ENCODE measurements at regions not wholly inside any gene's neighbourhood (a gene's known extent, or its start where the extent isn't known, plus 50 kb on each side); places are given as distances from the start of the nearest gene placed in this dataset.

DNA sequence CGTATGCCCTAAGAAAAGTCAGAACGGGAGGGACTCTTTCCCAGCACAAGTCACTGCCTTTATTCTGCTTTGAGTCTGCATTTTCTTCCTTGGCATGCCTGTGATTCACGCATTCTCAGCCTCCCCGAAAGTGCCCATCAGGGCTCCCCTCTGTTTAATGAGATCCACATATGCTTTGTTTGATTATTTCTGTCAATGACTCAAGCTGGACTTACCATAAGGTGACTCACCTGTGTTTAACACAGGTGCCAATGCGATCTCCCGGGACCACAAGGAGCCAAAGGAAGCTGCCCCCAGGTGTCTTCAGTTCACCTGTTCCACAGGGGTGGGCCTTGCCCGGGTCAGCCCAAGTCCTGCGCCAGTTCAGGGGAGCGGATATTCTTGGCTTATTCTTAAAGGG, 386.0 kb upstream of the SHH start:
- no peaks in the 10 kb centered on the region for H3K4me1 Mint-ChIP-seq
- DNase-seq (no peak), ATAC-seq (no peak)
- ChIA-PET CTCF (interaction anchor here (0.7 kb wide), 1 partner anchor 1026 kb away, joined by 4 read pairs; no protein-coding TSS in a partner anchor), POLR2A (no interaction called here)
- intact Hi-C loops (cut with DNase I, micrococcal nuclease), result no loop called here
- H3K4me3 Mint-ChIP-seq, result no peak overlapping the region
- no peak overlapping the region for H3K27ac Mint-ChIP-seq
- H3K27me3 Mint-ChIP-seq, result peaks cover 12% of the 10 kb centered on the region
- H3K36me3 Mint-ChIP-seq (ENCODE audit: low read depth), result no peaks in the 10 kb centered on the region
- H3K9me3 Mint-ChIP-seq (ENCODE audit: low read depth), result no peaks in the 10 kb centered on the region

DNA sequence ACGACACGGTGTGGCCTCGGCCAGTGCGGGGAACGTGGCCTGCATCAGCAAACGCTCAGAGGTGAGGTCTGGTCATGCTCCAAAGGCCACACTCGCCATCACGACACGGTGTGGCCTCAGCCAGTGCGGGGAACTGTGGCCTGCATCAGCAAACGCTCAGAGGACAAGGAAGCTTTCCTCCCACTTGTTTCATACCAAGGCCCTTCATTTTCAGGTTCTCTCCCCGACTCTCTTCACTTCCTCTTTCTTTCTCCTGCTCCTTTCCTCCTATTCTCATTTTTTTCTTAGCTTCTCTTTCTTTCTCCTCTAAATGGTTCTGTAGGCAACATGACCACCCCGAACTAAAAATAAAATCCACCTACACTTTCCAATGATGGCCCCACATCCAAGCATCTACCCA, 384.4 kb upstream of the SHH start:
- no peak for DNase-seq
- ChIA-PET POLR2A (no interaction called here), CTCF (no interaction called here)
- H3K4me3 Mint-ChIP-seq, result no peak overlapping the region
- no peaks in the 10 kb centered on the region for H3K9me3 Mint-ChIP-seq (ENCODE audit: low read depth)
- no peak overlapping the region for H3K27ac Mint-ChIP-seq
- intact Hi-C loops (cut with DNase I, micrococcal nuclease), result no loop called here
- H3K4me1 Mint-ChIP-seq, result no peaks in the 10 kb centered on the region
- no peaks in the 10 kb centered on the region for H3K36me3 Mint-ChIP-seq (ENCODE audit: low read depth)
- H3K27me3 Mint-ChIP-seq, result peaks cover 16% of the 10 kb centered on the region
- ATAC-seq, result no peak

DNA sequence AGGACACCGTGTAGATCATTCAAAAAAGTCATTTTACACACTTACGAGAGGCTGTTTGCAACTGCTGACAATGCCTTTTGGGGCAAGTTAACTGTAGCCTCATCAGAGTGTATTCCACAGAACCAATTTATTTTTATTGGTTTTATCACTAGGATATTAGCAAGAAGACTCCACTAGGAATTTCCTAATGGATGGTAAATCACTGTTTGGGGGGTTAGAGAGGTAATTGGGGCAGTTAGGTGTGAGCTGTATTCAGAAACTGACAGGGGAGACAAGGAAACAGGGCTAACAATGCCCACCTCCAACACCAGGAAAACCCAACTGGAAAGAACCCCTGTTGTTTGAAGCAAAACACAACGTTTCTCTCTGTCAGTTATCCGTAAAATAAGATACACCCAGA, 383.0 kb upstream of the SHH start:
- POLR2A ChIA-PET, result no interaction called here
- no peaks in the 10 kb centered on the region for H3K9me3 Mint-ChIP-seq (ENCODE audit: low read depth)
- CTCF ChIA-PET, result interaction anchor here (0.7 kb wide), 1 partner anchor 1005 kb away, joined by 4 read pairs; no protein-coding TSS in a partner anchor
- intact Hi-C loops (cut with DNase I, micrococcal nuclease), result no loop called here
- H3K4me1 Mint-ChIP-seq, result no peaks in the 10 kb centered on the region
- H3K36me3 Mint-ChIP-seq (ENCODE audit: low read depth), result no peaks in the 10 kb centered on the region
- no peak overlapping the region for H3K27ac Mint-ChIP-seq
- H3K27me3 Mint-ChIP-seq, result peaks cover 16% of the 10 kb centered on the region
- DNase-seq, result no peak
- ATAC-seq, result no peak
- no peak overlapping the region for H3K4me3 Mint-ChIP-seq

DNA sequence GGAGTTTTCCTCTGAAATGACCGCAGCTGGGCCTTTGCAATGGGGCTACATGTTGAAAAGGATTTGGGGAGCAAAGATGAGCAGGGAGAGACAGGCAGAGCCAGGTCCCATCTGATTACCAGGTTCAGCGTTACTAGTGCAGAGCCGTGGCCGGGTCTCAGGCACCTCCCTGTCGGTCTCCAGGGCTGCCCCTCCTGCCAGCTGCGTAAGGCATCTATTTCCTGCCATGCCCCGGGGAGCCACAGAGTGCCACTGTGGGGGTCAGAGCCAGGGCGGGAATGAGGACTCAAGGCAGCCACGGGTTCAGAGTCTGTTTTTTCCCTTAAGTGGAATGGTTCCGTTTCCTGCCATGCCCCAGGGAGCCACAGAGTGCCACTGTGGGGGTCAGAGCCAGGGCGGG, 382.6 kb upstream of the SHH start:
- no peak for DNase-seq
- Mint-ChIP-seq H3K36me3 (ENCODE audit: low read depth) (no peaks in the 10 kb centered on the region), H3K27ac (no peak overlapping the region), H3K9me3 (ENCODE audit: low read depth) (no peaks in the 10 kb centered on the region), H3K4me1 (no peaks in the 10 kb centered on the region), H3K4me3 (no peak overlapping the region), H3K27me3 (peaks cover 17% of the 10 kb centered on the region)
- ChIA-PET POLR2A (no interaction called here), CTCF (interaction anchor here (0.7 kb wide), 1 partner anchor 1004 kb away, joined by 4 read pairs; no protein-coding TSS in a partner anchor)
- intact Hi-C loops (cut with DNase I, micrococcal nuclease), result no loop called here
- ATAC-seq, result no peak

DNA sequence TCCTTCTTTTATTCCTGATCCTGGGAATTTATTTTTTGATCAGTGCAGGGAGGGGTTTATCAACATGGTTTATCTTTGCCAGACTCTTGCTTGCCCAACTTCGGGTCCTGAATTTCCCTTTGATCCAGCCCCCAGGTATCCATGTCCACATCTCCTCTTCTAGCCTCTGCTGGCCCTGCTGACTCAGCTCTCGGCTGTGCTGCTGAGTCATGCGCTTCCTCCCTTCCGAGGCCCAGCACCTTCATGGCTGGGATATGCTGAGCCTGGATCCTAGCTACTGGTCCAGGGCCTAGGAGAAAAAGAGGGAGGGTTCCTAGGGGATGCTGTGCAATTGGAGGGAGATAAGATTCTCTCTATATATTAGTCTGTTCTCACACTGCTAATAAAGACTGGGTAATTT, 380.7 kb upstream of the SHH start:
- H3K36me3 Mint-ChIP-seq (ENCODE audit: low read depth), result no peaks in the 10 kb centered on the region

DNA sequence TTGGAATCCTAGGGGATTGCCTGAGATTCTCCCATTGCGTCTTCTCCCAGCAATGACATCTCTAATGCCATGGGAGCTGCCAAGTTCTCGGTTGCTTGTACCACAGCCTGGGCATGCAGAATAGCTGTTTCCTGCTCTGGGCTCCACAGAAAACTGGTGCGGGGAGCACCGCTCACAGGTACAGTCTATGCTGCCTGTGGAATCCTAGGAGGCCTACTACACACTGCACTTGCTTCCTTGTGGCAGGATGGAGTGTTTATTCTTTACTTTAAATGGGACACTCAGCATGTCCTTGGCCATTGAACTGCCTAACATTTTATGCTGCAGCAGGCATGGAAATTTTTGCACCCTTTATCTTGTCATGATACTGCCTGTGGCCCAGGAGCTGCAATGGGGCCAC, 378.8 kb upstream of the SHH start:
- no peak overlapping the region for H3K27ac Mint-ChIP-seq
- intact Hi-C loops (cut with DNase I, micrococcal nuclease), result no loop called here
- ChIA-PET POLR2A (no interaction called here), CTCF (interaction anchor here (0.7 kb wide), 1 partner anchor 700 kb away, joined by 4 read pairs; no protein-coding TSS in a partner anchor)
- no peak for ATAC-seq
- H3K27me3 Mint-ChIP-seq, result peaks cover 12% of the 10 kb centered on the region
- peaks cover 2% of the 10 kb centered on the region for H3K9me3 Mint-ChIP-seq (ENCODE audit: low read depth)
- no peaks in the 10 kb centered on the region for H3K4me1 Mint-ChIP-seq
- no peak for DNase-seq
- H3K4me3 Mint-ChIP-seq, result no peak overlapping the region
- no peaks in the 10 kb centered on the region for H3K36me3 Mint-ChIP-seq (ENCODE audit: low read depth)

More for the DNA sequence above, 380.7 kb upstream of the SHH start:
- H3K27me3 Mint-ChIP-seq, result peaks cover 16% of the 10 kb centered on the region
- H3K4me1 Mint-ChIP-seq, result no peaks in the 10 kb centered on the region
- no peak overlapping the region for H3K27ac Mint-ChIP-seq
- CTCF ChIA-PET, result no interaction called here
- POLR2A ChIA-PET, result no interaction called here
- no peak overlapping the region for H3K4me3 Mint-ChIP-seq
- intact Hi-C loops (cut with DNase I, micrococcal nuclease), result no loop called here
- H3K9me3 Mint-ChIP-seq (ENCODE audit: low read depth), result no peaks in the 10 kb centered on the region
- DNase-seq (no peak), ATAC-seq (no peak)

DNA sequence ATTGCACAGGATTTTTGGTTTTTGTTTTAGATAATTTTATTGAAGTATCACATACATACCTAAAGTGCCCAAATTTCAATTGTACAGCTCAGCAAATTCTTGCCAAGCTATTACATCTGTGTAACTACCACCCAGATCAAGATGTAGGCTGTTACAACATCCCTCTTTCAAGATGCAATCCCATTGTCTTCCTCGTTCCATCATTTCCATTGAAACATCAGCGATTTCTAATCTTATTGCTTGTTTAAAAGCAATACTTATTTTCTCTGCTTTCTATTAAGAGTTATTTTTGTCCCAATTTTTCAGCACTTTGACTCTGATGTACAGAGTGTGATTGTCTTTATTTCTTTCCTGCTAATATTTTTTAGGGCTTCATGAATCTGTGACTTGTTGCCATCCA, 372.8 kb upstream of the SHH start:
- Mint-ChIP-seq H3K36me3 (ENCODE audit: low read depth) (no peaks in the 10 kb centered on the region), H3K9me3 (ENCODE audit: low read depth) (peaks cover 2% of the 10 kb centered on the region), H3K27ac (no peak overlapping the region), H3K27me3 (peaks cover 4% of the 10 kb centered on the region), H3K4me1 (no peaks in the 10 kb centered on the region), H3K4me3 (no peak overlapping the region)
- ChIA-PET POLR2A (no interaction called here), CTCF (no interaction called here)
- ATAC-seq (no peak), DNase-seq (no peak)
- intact Hi-C loops (cut with DNase I, micrococcal nuclease), result no loop called here

DNA sequence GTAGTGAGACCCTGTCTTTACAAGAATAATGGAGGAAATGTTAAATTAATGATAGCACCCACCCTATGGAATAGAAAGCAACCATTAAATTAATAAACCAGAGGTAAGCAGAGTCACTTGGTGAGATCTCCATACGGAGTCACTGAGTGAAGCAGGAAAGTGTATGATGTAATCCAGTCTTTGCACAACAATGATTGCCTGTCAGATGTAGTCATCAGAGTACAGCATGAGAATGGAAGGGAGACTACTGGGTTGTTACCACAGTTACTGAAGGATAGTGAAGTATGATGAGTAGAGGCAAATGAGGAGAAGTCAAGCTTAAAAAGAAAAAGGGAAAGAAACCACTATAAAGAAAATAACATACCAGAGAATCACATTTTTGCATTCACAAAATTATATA, 371.9 kb upstream of the SHH start:
- Mint-ChIP-seq H3K27ac (no peak overlapping the region), H3K4me3 (no peak overlapping the region), H3K36me3 (ENCODE audit: low read depth) (no peaks in the 10 kb centered on the region), H3K9me3 (ENCODE audit: low read depth) (peaks cover 2% of the 10 kb centered on the region), H3K4me1 (no peaks in the 10 kb centered on the region), H3K27me3 (peaks cover 2% of the 10 kb centered on the region)
- POLR2A ChIA-PET, result interaction anchor here (0.6 kb wide), 1 partner anchor 15 kb away, joined by 4 read pairs; no protein-coding TSS in a partner anchor
- no peak for DNase-seq
- no peak for ATAC-seq
- intact Hi-C loops (cut with DNase I, micrococcal nuclease), result no loop called here
- CTCF ChIA-PET, result no interaction called here

DNA sequence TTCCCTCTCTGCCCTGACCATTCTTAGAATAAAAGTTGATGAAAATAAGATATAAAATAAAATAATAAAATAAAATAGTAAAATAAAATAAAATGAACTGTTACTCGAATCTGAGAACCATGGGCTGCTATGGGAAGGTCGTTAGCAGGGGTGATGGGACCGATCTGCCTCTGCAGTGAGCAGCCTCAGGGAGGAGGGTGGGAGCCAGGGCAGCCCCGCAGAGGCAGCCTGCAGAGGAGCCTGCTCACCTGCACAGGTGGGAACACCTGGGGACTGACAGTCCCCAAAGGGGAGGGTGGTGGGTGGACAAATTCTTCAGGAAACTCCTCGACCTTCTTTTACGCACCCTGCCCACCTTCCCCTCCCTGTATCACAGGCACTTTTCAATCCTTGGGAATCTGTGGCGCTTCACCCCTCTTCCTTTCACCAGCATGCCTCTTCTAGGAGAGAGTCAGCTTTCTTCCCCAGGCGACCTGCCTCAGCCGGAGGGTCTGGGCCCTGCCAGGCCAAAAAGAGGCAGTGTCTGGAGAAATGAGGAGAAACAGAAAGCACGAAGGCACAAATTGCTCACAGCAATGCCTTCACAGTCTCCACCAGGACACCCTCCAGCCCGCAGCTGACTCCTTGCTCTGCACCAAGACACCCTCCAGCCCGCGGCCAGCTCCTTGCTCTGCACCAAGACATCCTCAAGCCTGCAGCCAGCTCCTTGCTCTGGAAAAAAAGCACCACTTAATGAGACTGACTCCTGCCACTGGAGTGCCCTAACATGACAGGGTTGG, 368.4 kb upstream of the SHH start:
- ATAC-seq, result no peak
- CTCF ChIA-PET, result no interaction called here

DNA sequence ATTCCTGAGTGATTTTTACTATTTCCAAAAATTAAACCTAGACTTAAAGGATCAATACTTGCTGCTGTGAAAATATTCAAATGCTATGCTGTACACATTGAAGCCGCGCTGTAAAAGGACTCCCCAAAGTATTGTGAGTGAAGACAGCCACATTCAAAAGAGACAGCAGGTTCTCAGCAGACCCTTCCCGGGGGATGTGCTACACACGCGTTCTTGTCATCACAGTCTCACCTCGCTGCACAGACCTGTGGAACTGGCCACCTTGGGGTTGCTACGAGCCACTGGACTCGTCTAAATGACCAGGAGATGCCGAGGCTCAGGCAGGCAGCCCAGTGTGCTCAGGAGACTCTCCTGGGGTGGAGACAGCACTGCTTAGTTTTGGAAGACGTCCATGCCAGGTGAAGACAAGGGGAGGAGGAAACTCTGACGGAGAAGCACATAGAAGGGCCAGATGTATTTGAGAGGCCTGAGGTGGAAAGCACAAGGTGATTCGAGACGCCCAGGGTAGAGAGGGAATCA, 367.7 kb upstream of the SHH start:
- POLR2A ChIA-PET, result no interaction called here
- Mint-ChIP-seq H3K4me3 (no peak overlapping the region), H3K9me3 (ENCODE audit: low read depth) (no peaks in the 10 kb centered on the region), H3K4me1 (no peaks in the 10 kb centered on the region), H3K36me3 (ENCODE audit: low read depth) (no peaks in the 10 kb centered on the region), H3K27ac (no peak overlapping the region), H3K27me3 (peaks cover 4% of the 10 kb centered on the region)
- intact Hi-C loops (cut with DNase I, micrococcal nuclease), result no loop called here
- DNase-seq, result no peak
- CTCF ChIA-PET, result no interaction called here
- no peak for ATAC-seq

More for the DNA sequence above, 368.4 kb upstream of the SHH start:
- H3K27ac Mint-ChIP-seq, result no peak overlapping the region
- intact Hi-C loops (cut with DNase I, micrococcal nuclease), result no loop called here
- POLR2A ChIA-PET, result no interaction called here
- no peaks in the 10 kb centered on the region for H3K9me3 Mint-ChIP-seq (ENCODE audit: low read depth)
- H3K4me3 Mint-ChIP-seq, result no peak overlapping the region
- H3K36me3 Mint-ChIP-seq (ENCODE audit: low read depth), result no peaks in the 10 kb centered on the region
- DNase-seq, result no peak
- H3K27me3 Mint-ChIP-seq, result peaks cover 4% of the 10 kb centered on the region
- no peaks in the 10 kb centered on the region for H3K4me1 Mint-ChIP-seq

DNA sequence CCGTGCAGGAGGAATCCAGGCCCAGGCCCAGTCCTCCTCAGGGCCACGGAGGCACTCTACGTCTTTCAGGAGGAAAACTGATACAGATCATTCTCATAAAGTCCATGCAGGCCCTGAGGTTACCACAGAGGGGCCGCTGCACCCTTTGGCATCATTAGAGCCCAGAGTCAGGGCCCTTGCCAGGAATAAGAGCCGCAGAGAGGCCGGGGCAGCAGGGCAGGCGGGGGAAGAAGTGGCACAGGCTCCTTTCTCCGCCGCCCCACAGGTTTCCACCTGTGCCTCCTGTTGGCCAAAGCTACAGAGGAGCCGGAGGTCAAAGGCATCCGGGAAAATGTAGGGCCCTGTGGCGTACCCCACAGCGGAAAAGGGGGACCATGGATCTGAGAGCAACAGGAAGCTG, 366.6 kb upstream of the SHH start:
- ATAC-seq, result no peak
- POLR2A ChIA-PET, result no interaction called here
- no peak overlapping the region for H3K27ac Mint-ChIP-seq

DNA sequence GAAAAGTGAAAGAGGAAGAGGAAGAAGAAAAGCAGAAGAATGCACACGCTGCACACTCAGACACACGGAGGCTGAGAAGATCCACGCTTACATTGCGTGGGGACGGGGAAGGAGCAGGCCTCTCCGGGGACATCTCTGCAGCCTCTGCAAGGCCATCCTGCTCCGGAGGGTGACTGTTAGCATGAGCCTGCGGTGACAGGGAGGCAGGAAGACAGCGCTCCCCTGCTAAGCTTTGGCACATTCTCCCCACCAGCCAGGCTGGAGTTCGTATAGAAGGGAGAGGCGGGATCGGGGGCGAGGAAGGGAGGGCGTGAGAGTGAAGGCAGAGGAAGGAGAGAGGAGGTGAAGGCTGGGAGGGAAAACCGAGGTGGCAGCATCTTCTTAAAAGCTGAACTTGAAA, 366.0 kb upstream of the SHH start:
- Mint-ChIP-seq H3K4me1 (no peaks in the 10 kb centered on the region), H3K36me3 (ENCODE audit: low read depth) (no peaks in the 10 kb centered on the region), H3K9me3 (ENCODE audit: low read depth) (no peaks in the 10 kb centered on the region), H3K27me3 (peaks cover 4% of the 10 kb centered on the region), H3K27ac (no peak overlapping the region), H3K4me3 (no peak overlapping the region)
- ATAC-seq (no peak), DNase-seq (no peak)
- POLR2A ChIA-PET, result no interaction called here
- CTCF ChIA-PET, result no interaction called here
- intact Hi-C loops (cut with DNase I, micrococcal nuclease), result no loop called here

More for the DNA sequence above, 366.6 kb upstream of the SHH start:
- H3K4me3 Mint-ChIP-seq, result no peak overlapping the region
- H3K4me1 Mint-ChIP-seq, result no peaks in the 10 kb centered on the region
- no peaks in the 10 kb centered on the region for H3K36me3 Mint-ChIP-seq (ENCODE audit: low read depth)
- peaks cover 4% of the 10 kb centered on the region for H3K27me3 Mint-ChIP-seq
- DNase-seq, result no peak
- intact Hi-C loops (cut with DNase I, micrococcal nuclease), result no loop called here
- H3K9me3 Mint-ChIP-seq (ENCODE audit: low read depth), result no peaks in the 10 kb centered on the region
- CTCF ChIA-PET, result no interaction called here

Measured in activated CD4-positive, alpha-beta T cell treated with anti-CD3 and anti-CD28 coated beads for 36 hours (primary cell).